OCI-LY1 (cell line): ENCODE measurements at regions not wholly inside any gene's neighbourhood (a gene's known extent, or its start where the extent isn't known, plus 50 kb on each side); places are given as distances from the start of the nearest gene placed in this dataset.

ENCODE experiments used
- H2AFZ ChIP-seq: fragments of 200-600 bp; sonication (generic), shearing (Covaris generic); 2 replicates; pipeline ENCODE4 v1.6.0; 2014; ENCODE audit warnings: antibody characterized with exemption, mild to moderate bottlenecking, low read length
- H3F3A ChIP-seq: fragments of 200-600 bp; sonication (generic), shearing (Covaris generic); 2 replicates; pipeline ENCODE4 v1.6.0; 2014; ENCODE audit warnings: mild to moderate bottlenecking, antibody characterized with exemption, low read length, moderate library complexity; ENCODE audit not compliant: insufficient read depth
- H3K27ac ChIP-seq: fragments of 200-600 bp; sonication (generic); 2 replicates; pipeline ENCODE4 v1.5.1; 2014; ENCODE audit warnings: low read length, mixed run types, mild to moderate bottlenecking, low read depth; ENCODE audit not compliant: poor library complexity, severe bottlenecking
- H3K27me3 ChIP-seq: fragments of 200-600 bp; sonication (generic); 2 replicates; pipeline ENCODE4 v1.6.0; 2014; ENCODE audit warnings: antibody characterized with exemption, mild to moderate bottlenecking, low read length, moderate library complexity; ENCODE audit not compliant: insufficient read depth
- H3K36me3 ChIP-seq: fragments of 200-600 bp; sonication (generic); 2 replicates; pipeline ENCODE4 v1.6.1; 2014; ENCODE audit warnings: mild to moderate bottlenecking, antibody characterized with exemption, low read length, moderate library complexity, mixed read lengths; ENCODE audit not compliant: insufficient read depth
- H3K4me1 ChIP-seq: fragments of 200-600 bp; sonication (generic); 2 replicates; pipeline ENCODE4 v1.5.1; 2014; ENCODE audit warnings: mild to moderate bottlenecking, low read length, moderate library complexity; ENCODE audit not compliant: insufficient read depth, severe bottlenecking
- H3K4me2 ChIP-seq: fragments of 200-600 bp; sonication (generic), shearing (Covaris generic); 2 replicates; pipeline ENCODE4 v1.6.1; 2014; ENCODE audit warnings: low read length
- H3K4me3 ChIP-seq: fragments of 200-600 bp; sonication (generic); 2 replicates; pipeline ENCODE4 v1.5.1; 2014; ENCODE audit warnings: low read length, low read depth, mild to moderate bottlenecking, mixed read lengths; ENCODE audit not compliant: poor library complexity, severe bottlenecking
- H3K79me2 ChIP-seq: fragments of 200-600 bp; shearing (Covaris generic); 2 replicates; pipeline ENCODE4 v1.6.1; 2016; ENCODE audit warnings: mixed run types, low read length, mixed read lengths; ENCODE audit not compliant: insufficient read depth
- H3K9ac ChIP-seq: fragments of 200-600 bp; sonication (generic), shearing (Covaris generic); 2 replicates; pipeline ENCODE4 v1.6.1; 2014; ENCODE audit warnings: mild to moderate bottlenecking, low read length, mixed read lengths
- H3K9me2 ChIP-seq: fragments of 200-600 bp; sonication (generic), shearing (Covaris generic); 2 replicates; pipeline ENCODE4 v1.6.1; 2014; ENCODE audit warnings: low read depth, mild to moderate bottlenecking, low read length, mixed read lengths
- H3K9me3 ChIP-seq: fragments of 200-600 bp; shearing (Covaris generic); 2 replicates; pipeline ENCODE4 v1.6.1; 2014; ENCODE audit warnings: low read length, mixed read lengths
- H4K20me1 ChIP-seq: fragments of 200-600 bp; sonication (generic), shearing (Covaris generic); 2 replicates; pipeline ENCODE4 v1.6.0; 2016; ENCODE audit warnings: mild to moderate bottlenecking, low read length; ENCODE audit not compliant: insufficient read depth
- EZH2 ChIP-seq: fragments of 200-600 bp; sonication (generic), shearing (Covaris generic); IDR thresholded peaks from 2 replicates; pipeline ENCODE4 v1.8.0; 2017; ENCODE audit warnings: borderline replicate concordance, mixed run types, mild to moderate bottlenecking, antibody characterized with exemption, low read length, moderate library complexity, mixed read lengths
- TF ChIP-seq, protein P1 (sequence below): fragments of 200-600 bp; sonication (generic), shearing (Covaris generic); IDR thresholded peaks from 2 replicates; pipeline ENCODE4 v1.5.1; 2017; ENCODE audit warnings: mild to moderate bottlenecking, antibody characterized with exemption, low read length, moderate library complexity, mixed read lengths

DNA sequence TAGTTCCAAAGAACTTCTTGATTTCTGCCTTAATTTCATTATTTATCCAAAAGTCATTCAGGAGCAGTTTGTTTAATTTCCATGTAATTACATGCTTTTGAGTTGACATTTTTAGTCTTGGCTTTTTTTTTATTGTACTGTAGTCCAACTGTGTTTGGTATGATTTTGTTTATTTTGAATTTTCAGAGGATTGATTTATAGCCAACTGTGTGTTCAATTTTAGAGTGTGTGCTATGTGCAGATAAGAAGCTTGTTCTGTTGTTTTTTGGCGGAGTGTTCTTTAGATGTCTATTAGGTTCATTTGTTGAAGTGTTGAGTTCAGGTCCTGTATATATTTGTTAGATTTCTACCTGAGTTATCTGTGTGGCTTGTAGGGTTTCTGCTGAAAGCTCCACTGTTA lies 533.6 kb downstream of the TRAM1L1 start:
- Histone ChIP-seq H3K4me1 (no peaks in the 10 kb centered on the region), H3K4me2 (no peak overlapping the region), H4K20me1 (no peaks in the 10 kb centered on the region), H3K79me2 (no peaks in the 10 kb centered on the region), H3K9ac (no peak overlapping the region), H2AFZ (no peak overlapping the region), H3K4me3 (no peak overlapping the region), H3K9me2 (no peaks in the 10 kb centered on the region), H3K27ac (no peak overlapping the region), H3K9me3 (no peaks in the 10 kb centered on the region), H3K27me3 (no peaks in the 10 kb centered on the region), H3K36me3 (no peaks in the 10 kb centered on the region), H3F3A (no peaks in the 10 kb centered on the region)
- TF ChIP-seq, protein P1, sequence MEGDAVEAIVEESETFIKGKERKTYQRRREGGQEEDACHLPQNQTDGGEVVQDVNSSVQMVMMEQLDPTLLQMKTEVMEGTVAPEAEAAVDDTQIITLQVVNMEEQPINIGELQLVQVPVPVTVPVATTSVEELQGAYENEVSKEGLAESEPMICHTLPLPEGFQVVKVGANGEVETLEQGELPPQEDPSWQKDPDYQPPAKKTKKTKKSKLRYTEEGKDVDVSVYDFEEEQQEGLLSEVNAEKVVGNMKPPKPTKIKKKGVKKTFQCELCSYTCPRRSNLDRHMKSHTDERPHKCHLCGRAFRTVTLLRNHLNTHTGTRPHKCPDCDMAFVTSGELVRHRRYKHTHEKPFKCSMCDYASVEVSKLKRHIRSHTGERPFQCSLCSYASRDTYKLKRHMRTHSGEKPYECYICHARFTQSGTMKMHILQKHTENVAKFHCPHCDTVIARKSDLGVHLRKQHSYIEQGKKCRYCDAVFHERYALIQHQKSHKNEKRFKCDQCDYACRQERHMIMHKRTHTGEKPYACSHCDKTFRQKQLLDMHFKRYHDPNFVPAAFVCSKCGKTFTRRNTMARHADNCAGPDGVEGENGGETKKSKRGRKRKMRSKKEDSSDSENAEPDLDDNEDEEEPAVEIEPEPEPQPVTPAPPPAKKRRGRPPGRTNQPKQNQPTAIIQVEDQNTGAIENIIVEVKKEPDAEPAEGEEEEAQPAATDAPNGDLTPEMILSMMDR = no peak

DNA sequence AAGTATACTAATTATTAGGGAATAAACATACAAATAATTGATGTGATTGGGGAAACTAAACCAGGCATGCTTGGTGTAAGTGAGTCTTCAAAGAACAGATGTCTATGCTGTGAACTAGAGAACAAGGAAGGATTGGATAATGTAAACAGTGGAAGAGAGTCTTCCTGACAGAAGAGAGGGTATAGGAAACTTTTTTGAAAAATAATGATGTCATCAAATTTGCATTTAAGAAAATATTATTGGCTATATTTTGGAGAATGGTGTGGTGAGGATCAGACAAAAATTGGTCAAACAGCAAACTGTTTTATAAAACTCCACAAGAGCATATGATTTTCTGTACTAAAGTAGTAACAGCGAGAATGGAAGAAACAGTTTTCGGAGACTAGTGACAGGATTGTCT lies 537.7 kb downstream of the TRAM1L1 start:
- Histone ChIP-seq H3K4me3 (no peak overlapping the region), H3K27ac (no peak overlapping the region), H3K9me2 (no peaks in the 10 kb centered on the region), H4K20me1 (no peaks in the 10 kb centered on the region), H3K79me2 (no peaks in the 10 kb centered on the region), H3F3A (no peaks in the 10 kb centered on the region), H3K9me3 (no peaks in the 10 kb centered on the region), H3K4me2 (no peak overlapping the region), H3K27me3 (no peaks in the 10 kb centered on the region), H3K9ac (no peak overlapping the region), H2AFZ (no peak overlapping the region), H3K36me3 (no peaks in the 10 kb centered on the region), H3K4me1 (no peaks in the 10 kb centered on the region)
- no peak for TF ChIP-seq EZH2
- TF ChIP-seq, protein P1 = no peak

DNA sequence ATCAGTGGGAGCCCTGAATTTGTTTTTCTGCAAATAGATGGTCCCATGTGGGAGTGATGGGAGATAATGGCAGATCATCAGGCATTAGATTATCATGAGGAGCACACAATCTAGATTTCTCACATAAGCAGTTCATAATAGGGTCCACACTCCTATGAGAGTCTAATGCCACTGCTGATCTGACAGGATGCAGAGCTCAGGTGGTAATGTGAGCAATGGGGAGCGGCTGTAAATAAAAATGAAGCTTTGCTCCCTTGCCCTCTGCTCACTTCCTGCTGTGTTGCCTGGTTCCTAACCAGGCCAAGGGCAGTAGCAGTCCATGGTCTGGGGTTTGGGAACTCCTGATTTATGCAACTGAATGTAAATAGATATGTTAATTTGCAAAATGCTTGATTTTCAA lies 538.6 kb downstream of the TRAM1L1 start:
- Histone ChIP-seq H3K27ac (no peak overlapping the region), H2AFZ (no peak overlapping the region), H3K9me2 (no peaks in the 10 kb centered on the region), H3K4me3 (no peak overlapping the region), H3K9ac (no peak overlapping the region), H3K4me2 (no peak overlapping the region), H4K20me1 (no peaks in the 10 kb centered on the region), H3K79me2 (no peaks in the 10 kb centered on the region), H3K9me3 (no peaks in the 10 kb centered on the region), H3K36me3 (no peaks in the 10 kb centered on the region), H3K27me3 (no peaks in the 10 kb centered on the region), H3K4me1 (no peaks in the 10 kb centered on the region), H3F3A (no peaks in the 10 kb centered on the region)
- TF ChIP-seq, protein P1 = no peak
- TF ChIP-seq EZH2 = no peak
